Muscle of leg (tissue), 3 donors: ENCODE measurements at regions not wholly inside any gene's neighbourhood (a gene's known extent, or its start where the extent isn't known, plus 50 kb on each side); places are given as distances from the start of the nearest gene placed in this dataset.
"Not testable (repeated sequence)": the region's sequence is repeated elsewhere in the genome, so short reads cannot be mapped to it uniquely, and the experiment has no call there.

Experiments
- DNase-seq: peaks from one replicate; pipeline ENCODE4 v3.0.0; 2013
- H3K27ac ChIP-seq: one replicate; pipeline ENCODE4 v1.5.1; 2013; ENCODE audit warnings: mild to moderate bottlenecking, low read length, control low read depth
- H3K27me3 ChIP-seq: one replicate; pipeline ENCODE4 v1.6.1; 2013; ENCODE audit warnings: low read length; ENCODE audit not compliant: control insufficient read depth, insufficient read depth
- H3K36me3 ChIP-seq: one replicate; pipeline ENCODE4 v1.6.1; 2013; ENCODE audit warnings: low read length; ENCODE audit not compliant: control insufficient read depth, insufficient read depth
- H3K4me1 ChIP-seq: one replicate; pipeline ENCODE4 v1.6.1; 2013; ENCODE audit warnings: low read length; ENCODE audit not compliant: control insufficient read depth, insufficient read depth
- H3K4me3 ChIP-seq: one replicate; pipeline ENCODE4 v1.5.1; 2013; ENCODE audit warnings: low read length, control low read depth
- H3K9me3 ChIP-seq: replicated peaks from 2 replicates; pipeline ENCODE4 v1.6.1; 2013; ENCODE audit warnings: low read depth, low read length; ENCODE audit not compliant: control insufficient read depth
- WGBS: methylation state at CpG from one replicate; pipeline ENCODE4 v1.1.5; 2013; ENCODE audit warnings: missing lambda C conversion rate; ENCODE audit not compliant: insufficient coverage; 5-methylcytosine and 5-hydroxymethylcytosine counted together

DNA sequence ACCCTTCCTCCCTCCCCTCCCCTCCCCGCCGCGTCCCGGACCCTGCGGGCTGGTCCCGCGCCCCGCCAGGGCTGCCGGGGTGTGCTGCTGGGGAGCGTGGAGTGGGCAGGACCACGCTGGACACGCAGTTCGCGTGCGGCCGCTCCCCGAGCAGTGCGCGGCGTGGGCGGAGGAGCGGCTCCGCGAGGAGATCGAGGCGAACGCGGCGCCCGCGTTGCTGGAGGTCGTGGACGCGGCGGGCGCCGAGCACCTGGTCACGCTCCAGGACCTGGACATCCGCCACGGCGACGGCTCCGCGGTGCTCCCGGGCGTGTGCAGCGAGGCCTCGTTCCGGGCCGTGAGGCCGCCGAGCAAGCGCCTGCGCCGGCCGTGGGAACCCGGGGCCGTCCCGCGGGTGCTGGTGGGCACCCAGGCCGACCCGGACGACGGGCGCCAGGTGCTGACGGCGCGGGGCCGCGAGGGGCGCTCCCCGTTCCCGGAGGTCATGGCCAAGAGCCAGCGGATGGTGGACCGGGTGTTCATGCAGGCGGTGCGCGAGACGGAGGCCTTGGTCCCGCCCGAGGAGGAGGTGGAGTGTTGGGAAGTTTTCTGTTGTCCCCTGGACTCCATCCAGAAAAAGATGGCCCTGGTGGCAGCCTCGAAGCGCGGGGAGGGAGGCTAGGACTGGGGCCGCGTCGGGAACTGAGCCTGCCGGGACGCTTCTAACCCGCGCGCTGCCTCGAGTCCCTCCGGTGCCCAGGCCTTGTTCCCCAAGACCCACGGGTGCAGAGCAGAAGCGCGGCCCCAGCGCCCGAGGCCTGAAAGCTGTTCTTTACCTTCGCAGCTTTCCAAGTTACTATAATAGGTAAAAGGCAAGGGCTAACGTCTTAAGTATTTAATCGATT, 54.7 kb upstream of the EIF5 start:
- H3K4me3 ChIP-seq = no peak overlapping the region
- 8% methylated on average over 90 of the region's 102 CpGs for WGBS
- peaks cover 38% of the 10 kb centered on the region for H3K27me3 ChIP-seq
- no peak overlapping the region for H3K27ac ChIP-seq
- no peaks in the 10 kb centered on the region for H3K9me3 ChIP-seq
- peaks cover 9% of the 10 kb centered on the region for H3K4me1 ChIP-seq
- H3K36me3 ChIP-seq = no peaks in the 10 kb centered on the region
- peak; percentile 39 for DNase-seq

DNA sequence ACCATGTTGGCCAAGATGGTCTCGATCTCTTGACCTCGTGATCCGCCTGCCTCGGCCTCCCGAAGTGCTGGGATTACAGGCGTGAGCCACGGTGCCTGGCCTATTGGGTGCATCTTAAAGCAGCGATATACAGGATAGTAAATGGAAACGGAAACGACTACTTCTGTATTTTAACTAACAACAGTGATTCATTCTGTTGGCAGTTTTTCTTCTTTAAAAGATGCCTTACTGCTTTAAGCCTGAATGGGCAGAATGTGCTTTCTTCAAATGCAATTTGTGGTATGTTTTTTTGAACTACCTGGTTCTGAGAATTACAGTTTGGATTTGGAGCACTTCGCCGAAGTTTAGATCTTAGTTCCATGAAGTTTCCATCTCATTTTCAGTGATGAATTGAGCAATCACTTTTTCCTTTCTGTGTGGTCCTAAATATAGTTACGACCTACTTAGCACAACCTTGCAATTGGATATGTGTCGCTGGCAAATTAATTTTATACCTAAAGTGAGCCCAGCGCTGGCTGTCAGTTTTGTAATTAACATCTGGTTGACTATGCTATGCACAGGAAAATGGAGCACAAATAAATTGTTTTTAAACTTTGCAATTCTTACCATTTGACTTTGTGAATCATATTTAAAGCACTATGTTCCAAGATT, 53.6 kb upstream of the EIF5 start:
- H3K9me3 ChIP-seq = no peaks in the 10 kb centered on the region
- peaks cover 9% of the 10 kb centered on the region for H3K4me1 ChIP-seq
- H3K27ac ChIP-seq = no peak overlapping the region
- H3K36me3 ChIP-seq = no peaks in the 10 kb centered on the region
- no peak overlapping the region for H3K4me3 ChIP-seq
- peaks cover 41% of the 10 kb centered on the region for H3K27me3 ChIP-seq
- 73% methylated on average over 3 of the region's 15 CpGs for WGBS
- peak; percentile 23 for DNase-seq

DNA sequence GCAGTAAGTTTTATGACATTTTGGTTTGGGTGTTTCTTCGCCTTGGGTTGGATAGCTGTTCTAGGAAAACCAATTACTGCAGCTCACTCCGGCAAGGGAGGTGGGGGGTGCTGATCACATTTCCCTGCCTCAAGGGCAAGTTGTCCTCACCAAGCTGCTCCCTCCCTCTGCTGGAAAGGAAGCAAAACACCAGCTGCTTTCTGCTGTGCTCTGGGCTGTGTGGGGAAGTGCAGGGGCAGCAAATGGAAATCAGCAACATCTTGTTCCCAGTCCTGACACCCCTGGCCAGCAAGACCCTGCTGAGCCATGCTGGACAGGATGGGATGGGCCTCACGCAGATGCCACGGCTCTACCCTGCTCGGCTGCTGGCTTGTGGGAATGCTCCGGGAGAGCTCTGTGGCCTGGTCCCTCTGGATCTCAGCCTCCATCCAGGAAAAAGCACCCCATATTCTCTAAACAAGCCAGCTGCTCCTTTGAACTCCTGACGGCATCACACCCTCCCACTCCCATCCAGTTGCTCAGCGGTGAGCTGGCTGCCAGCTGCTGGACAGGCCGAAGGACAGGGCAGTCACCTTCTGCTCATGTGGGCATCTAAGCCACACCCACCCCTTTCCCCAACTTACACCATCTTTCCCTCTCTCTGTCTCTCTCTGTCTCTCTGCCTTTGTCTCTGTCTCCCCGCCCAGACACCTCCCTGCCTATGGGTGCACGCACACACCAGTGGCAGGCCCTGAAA, 52.4 kb upstream of the EIF5 start:
- peak; percentile 72 for DNase-seq
- Histone ChIP-seq H3K4me3 (no peak overlapping the region), H3K27ac (no peak overlapping the region), H3K36me3 (no peaks in the 10 kb centered on the region), H3K4me1 (peaks cover 9% of the 10 kb centered on the region), H3K27me3 (peaks cover 40% of the 10 kb centered on the region), H3K9me3 (no peaks in the 10 kb centered on the region)
- WGBS = 49% methylated on average over 6 of the region's 11 CpGs

DNA sequence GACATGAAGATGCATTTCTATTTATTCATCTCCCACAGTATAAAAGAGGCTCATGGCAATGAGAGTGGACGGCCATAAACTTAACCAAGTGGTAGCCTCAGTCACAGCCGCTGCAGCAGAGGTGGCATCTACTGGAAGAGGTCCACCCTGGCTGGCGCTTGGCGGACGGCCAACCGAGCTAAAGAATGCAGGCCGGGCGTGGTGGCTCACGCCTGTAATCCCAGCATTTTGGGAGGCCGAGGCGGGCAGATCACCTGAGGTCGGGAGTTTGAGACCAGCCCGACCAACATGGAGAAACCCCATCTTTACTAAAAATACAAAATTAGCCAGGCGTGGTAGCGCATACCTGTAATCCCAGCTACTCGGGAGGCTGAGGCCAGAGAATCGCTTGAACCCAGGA, 51.7 kb upstream of the EIF5 start:
- H3K4me3 ChIP-seq, H3K27ac ChIP-seq, H3K4me1 ChIP-seq, H3K9me3 ChIP-seq, H3K36me3 ChIP-seq, DNase-seq: not testable (repeated sequence)
- peaks cover 44% of the 10 kb centered on the region for H3K27me3 ChIP-seq
- 86% methylated on average over 8 of the region's 17 CpGs for WGBS

DNA sequence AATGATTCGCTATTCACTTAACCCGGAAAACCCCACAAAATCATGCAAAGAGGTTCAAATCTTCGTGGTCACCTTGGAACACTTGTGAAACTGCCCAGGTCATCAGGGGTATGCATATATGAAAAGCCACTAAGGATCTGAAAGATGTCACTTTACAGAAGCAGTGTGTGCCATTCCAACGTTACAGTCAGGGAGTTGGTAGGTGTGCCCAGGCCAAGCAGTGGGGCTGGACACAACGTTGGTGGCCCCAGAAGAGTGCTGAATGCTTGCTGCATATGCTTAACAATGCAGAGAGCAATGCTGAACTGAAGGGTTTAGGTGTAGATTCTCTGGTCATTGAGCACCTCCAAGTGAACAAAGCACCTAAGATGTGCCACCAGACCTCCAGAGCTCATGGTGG, 51.1 kb upstream of the EIF5 start:
- no peaks in the 10 kb centered on the region for H3K36me3 ChIP-seq
- H3K9me3 ChIP-seq = no peaks in the 10 kb centered on the region
- DNase-seq = no peak
- H3K27me3 ChIP-seq = peaks cover 41% of the 10 kb centered on the region
- 85% methylated on average over 3 of the region's 5 CpGs for WGBS
- peaks cover 9% of the 10 kb centered on the region for H3K4me1 ChIP-seq
- no peak overlapping the region for H3K4me3 ChIP-seq
- no peak overlapping the region for H3K27ac ChIP-seq

DNA sequence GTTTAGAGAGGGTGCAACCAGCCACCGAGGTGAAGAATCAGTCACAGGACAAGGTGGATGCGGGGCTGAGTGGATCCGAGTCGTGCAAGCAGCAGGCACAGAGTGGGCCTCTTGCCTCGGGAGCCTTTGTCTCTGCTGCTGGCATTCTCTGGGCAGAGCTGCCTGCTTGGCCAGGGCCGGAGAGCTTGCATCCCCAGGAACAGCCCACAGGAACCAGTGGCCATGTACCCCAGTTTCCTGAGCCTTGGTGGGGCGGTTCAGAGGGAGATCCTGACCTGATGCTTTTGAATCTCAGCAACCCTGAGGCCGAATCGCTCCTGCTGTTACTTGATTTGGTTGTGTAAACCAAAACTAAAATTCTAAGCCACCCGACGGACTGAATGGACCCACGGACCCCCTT, 50.1 kb upstream of the EIF5 start:
- Histone ChIP-seq H3K36me3 (no peaks in the 10 kb centered on the region), H3K4me3 (no peak overlapping the region), H3K27ac (no peak overlapping the region), H3K9me3 (no peaks in the 10 kb centered on the region), H3K4me1 (peaks cover 9% of the 10 kb centered on the region), H3K27me3 (peaks cover 36% of the 10 kb centered on the region)
- 62% methylated on average over 8 of the region's 12 CpGs for whole genome bisulfite sequencing
- DNase-seq = no peak
